H1 (cell line): ENCODE measurements at regions not wholly inside any gene's neighbourhood (a gene's known extent, or its start where the extent isn't known, plus 50 kb on each side); places are given as distances from the start of the nearest gene placed in this dataset.

Experiments
- CTCF ChIA-PET: fragments of 300-600 bp; sonication (Branson Sonifier 250); formaldehyde crosslinking; loops from one replicate; lab custom pipeline; 2021; ENCODE audit not compliant: partially characterized antibody; lab: Charles Lee
- POLR2A ChIA-PET: fragments of 300-600 bp; sonication (Branson Sonifier 250); formaldehyde crosslinking; loops from one replicate; lab custom pipeline; 2021; ENCODE audit warnings: inconsistent platforms; ENCODE audit not compliant: partially characterized antibody; lab: Charles Lee
- DNase-seq, 2 experiments: peaks; one replicate each; pipeline versions ENCODE4 v3.0.0 to v3.0.0-alpha.2; 2010 to 2022; ENCODE audit warnings: low spot score in 2 of 2, low read depth in 1 of 2, mixed read lengths in 1 of 2
- FAIRE-seq: peaks from 2 replicates; lab custom pipeline; 2011; peaks lifted over from hg19 to GRCh38; lab: Jason Lieb, UNC
- H2AFZ ChIP-seq: 2 replicates; pipeline ENCODE4 v1.8.1; 2012; ENCODE audit warnings: low read length, inconsistent platforms
- H2AK5ac ChIP-seq: 2 replicates; pipeline ENCODE4 v1.6.1; 2013; ENCODE audit warnings: low read depth, low read length
- H2BK120ac ChIP-seq: replicated peaks from 2 replicates; pipeline ENCODE3; 2013; ENCODE audit warnings: low read depth, low read length, inconsistent platforms
- H2BK12ac ChIP-seq: 2 replicates; pipeline ENCODE4 v1.6.1; 2013; ENCODE audit warnings: low read depth, low read length
- H2BK15ac ChIP-seq: 2 replicates; pipeline ENCODE4 v1.6.1; 2013; ENCODE audit warnings: low read length
- H2BK20ac ChIP-seq: 2 replicates; pipeline ENCODE4 v1.6.1; 2013; ENCODE audit warnings: low read length
- H2BK5ac ChIP-seq: 2 replicates; pipeline ENCODE4 v1.6.1; 2013; ENCODE audit warnings: low read depth, low read length
- H3K14ac ChIP-seq: 2 replicates; pipeline ENCODE4 v1.6.1; 2013; ENCODE audit warnings: inconsistent platforms; ENCODE audit not compliant: insufficient read length
- H3K18ac ChIP-seq: 2 replicates; pipeline ENCODE4 v1.6.1; 2013; ENCODE audit warnings: low read length; ENCODE audit errors: extremely low read depth
- H3K23ac ChIP-seq: 2 replicates; pipeline ENCODE4 v1.6.1; 2013; ENCODE audit warnings: inconsistent platforms; ENCODE audit not compliant: insufficient read length
- H3K23me2 ChIP-seq: 2 replicates; pipeline ENCODE4 v1.6.1; 2013; ENCODE audit warnings: low read depth, low read length
- H3K27ac ChIP-seq: 2 replicates; pipeline ENCODE4 v1.6.1; 2011; ENCODE audit warnings: low read depth, low read length, inconsistent platforms
- H3K27me3 ChIP-seq, 4 experiments: replicated peaks in 1 of 4; 1 replicate in 1 of 4; 2 replicates in 3 of 4; pipeline versions ENCODE4 v1.6.1 to v1.8.1; 2011 to 2013; ENCODE audit warnings: low read length in 3 of 4, mild to moderate bottlenecking in 3 of 4, inconsistent platforms in 2 of 4, mixed read lengths in 2 of 4, moderate library complexity in 1 of 4; ENCODE audit not compliant: control insufficient read depth in 3 of 4, insufficient read depth in 3 of 4; ENCODE audit errors: extremely low read depth in 1 of 4
- H3K36me3 ChIP-seq, 4 experiments: 2 replicates each; pipeline versions ENCODE4 v1.6.1 to v1.8.1; 2011 to 2013; ENCODE audit warnings: mild to moderate bottlenecking in 4 of 4, low read length in 3 of 4, moderate library complexity in 2 of 4, control low read depth in 1 of 4, inconsistent platforms in 1 of 4; ENCODE audit not compliant: insufficient read depth in 4 of 4, control insufficient read depth in 2 of 4
- H3K4ac ChIP-seq: replicated peaks from 2 replicates; pipeline ENCODE3; 2013; ENCODE audit warnings: low read length, low read depth, mixed read lengths, inconsistent platforms; ENCODE audit not compliant: insufficient read length
- H3K4me1 ChIP-seq, 4 experiments: replicated peaks in 1 of 4; 1 replicate in 1 of 4; 2 replicates in 3 of 4; pipeline versions ENCODE4 v1.6.1 to v1.8.1; 2011 to 2013; ENCODE audit warnings: low read length in 3 of 4, inconsistent platforms in 2 of 4, mixed read lengths in 1 of 4; ENCODE audit not compliant: insufficient read depth in 4 of 4, control insufficient read depth in 3 of 4
- H3K4me2 ChIP-seq, 2 experiments: 2 replicates each; pipeline versions ENCODE4 v1.6.1 to v1.8.1; 2011 to 2013; ENCODE audit warnings: low read depth in 2 of 2, low read length in 2 of 2, control low read depth in 1 of 2, inconsistent platforms in 1 of 2, mild to moderate bottlenecking in 1 of 2; ENCODE audit not compliant: insufficient read depth in 1 of 2
- H3K4me3 ChIP-seq, 4 experiments: fragments of 200-600, 300-600 bp in 1 of 4; sonication (generic), shearing (Covaris generic), sonication (Bioruptor Twin) in 1 of 4; 2 replicates each; pipeline versions ENCODE4 v1.5.1 to v1.8.1; 2011 to 2016; ENCODE audit warnings: low read length in 4 of 4, low read depth in 3 of 4, control low read depth in 2 of 4, inconsistent platforms in 2 of 4, mild to moderate bottlenecking in 2 of 4, mixed read lengths in 1 of 4, moderate library complexity in 1 of 4; ENCODE audit not compliant: insufficient read depth in 2 of 4; ENCODE audit errors: extremely low read depth in 1 of 4
- H3K56ac ChIP-seq: replicated peaks from 2 replicates; pipeline ENCODE3; 2013; ENCODE audit warnings: low read depth, mild to moderate bottlenecking, mixed read lengths, low read length, inconsistent platforms; ENCODE audit not compliant: insufficient read length
- H3K79me1 ChIP-seq: 2 replicates; pipeline ENCODE4 v1.6.1; 2013; ENCODE audit warnings: low read depth, low read length, control low read depth
- H3K79me2 ChIP-seq, 2 experiments: 2 replicates each; pipeline versions ENCODE4 v1.6.1 to v1.8.1; 2012 to 2013; ENCODE audit warnings: low read length in 2 of 2, mild to moderate bottlenecking in 2 of 2, inconsistent platforms in 1 of 2; ENCODE audit not compliant: insufficient read depth in 2 of 2, control insufficient read depth in 1 of 2
- H3K9ac ChIP-seq, 4 experiments: replicated peaks in 1 of 4; 1 replicate in 1 of 4; 2 replicates in 3 of 4; pipeline versions ENCODE4 v1.6.1 to v1.8.1; 2011 to 2013; ENCODE audit warnings: low read depth in 3 of 4, low read length in 3 of 4, control low read depth in 2 of 4, mild to moderate bottlenecking in 2 of 4, moderate library complexity in 2 of 4, inconsistent platforms in 1 of 4; ENCODE audit errors: extremely low read depth in 1 of 4
- H3K9me3 ChIP-seq, 2 experiments: 2 replicates each; pipeline versions ENCODE4 v1.6.1 to v1.8.1; 2012 to 2013; ENCODE audit warnings: mild to moderate bottlenecking in 2 of 2, moderate library complexity in 2 of 2, control low read depth in 1 of 2, inconsistent platforms in 1 of 2, low read depth in 1 of 2, low read length in 1 of 2, mixed read lengths in 1 of 2; ENCODE audit not compliant: insufficient read depth in 2 of 2
- H4K20me1 ChIP-seq, 2 experiments: replicated peaks in 1 of 2; 2 replicates each; pipeline versions ENCODE3 to v1.8.1; 2011 to 2013; ENCODE audit warnings: inconsistent platforms in 2 of 2, low read length in 2 of 2, mild to moderate bottlenecking in 1 of 2; ENCODE audit not compliant: insufficient read depth in 2 of 2, control insufficient read depth in 1 of 2
- H4K5ac ChIP-seq: 2 replicates; pipeline ENCODE4 v1.6.1; 2013; ENCODE audit warnings: low read length, low read depth, mixed read lengths, inconsistent platforms; ENCODE audit not compliant: insufficient read length
- H4K8ac ChIP-seq: 2 replicates; pipeline ENCODE4 v1.8.0; 2013; ENCODE audit warnings: mild to moderate bottlenecking, moderate library complexity, low read length, inconsistent platforms; ENCODE audit not compliant: insufficient read depth; ENCODE audit errors: extremely low read depth
- H4K91ac ChIP-seq: replicated peaks from 2 replicates; pipeline ENCODE3; 2013; ENCODE audit warnings: low read length, mixed read lengths, inconsistent platforms; ENCODE audit not compliant: insufficient read length
- ATF2 ChIP-seq: IDR thresholded peaks from 2 replicates; pipeline ENCODE4 v1.6.1; 2012; ENCODE audit warnings: low read length, inconsistent platforms
- BCL11A ChIP-seq, 2 experiments: IDR thresholded peaks; one replicate each; pipeline ENCODE4 v1.6.1; 2011; ENCODE audit warnings: low read depth in 2 of 2, low read length in 2 of 2, mild to moderate bottlenecking in 2 of 2
- CBX5 ChIP-seq: fragments of 300-800, 300-1000 bp; sonication (generic); IDR thresholded peaks from 2 replicates; pipeline ENCODE4 v1.7.1; 2016; ENCODE audit warnings: antibody characterized with exemption, low read length, low read depth
- GABPA ChIP-seq: IDR thresholded peaks from 2 replicates; pipeline ENCODE4 v1.6.1; 2011; ENCODE audit warnings: mild to moderate bottlenecking, low read length, moderate library complexity, borderline replicate concordance; ENCODE audit not compliant: insufficient read depth
- GTF2F1 ChIP-seq: IDR thresholded peaks from 2 replicates; pipeline ENCODE4 v1.6.1; 2012; ENCODE audit warnings: low read depth, low read length, improper control_type of control experiment, borderline replicate concordance
- MAFK ChIP-seq: IDR thresholded peaks from 2 replicates; pipeline ENCODE4 v1.6.1; 2012; ENCODE audit warnings: low read depth, mild to moderate bottlenecking, improper control_type of control experiment, low read length
- PHF8 ChIP-seq: fragments of 200-600 bp; sonication (generic); conservative IDR thresholded peaks from 2 replicates; pipeline ENCODE4 v1.7.1; 2012; ENCODE audit warnings: low read depth, mild to moderate bottlenecking, inconsistent platforms, low read length, moderate library complexity
- POU5F1 ChIP-seq: IDR thresholded peaks from 2 replicates; pipeline ENCODE4 v1.6.1; 2011; ENCODE audit warnings: low read depth, mild to moderate bottlenecking, low read length, moderate library complexity
- SIN3A ChIP-seq, 2 experiments: IDR thresholded peaks in 1 of 2; conservative IDR thresholded peaks in 1 of 2; 2 replicates each; pipeline ENCODE4 v1.6.1; 2011 to 2012; ENCODE audit warnings: low read length in 2 of 2, improper control_type of control experiment in 1 of 2, low read depth in 1 of 2, mild to moderate bottlenecking in 1 of 2
- SIRT6 ChIP-seq: IDR thresholded peaks from one replicate; pipeline ENCODE4 v1.7.1; 2012; ENCODE audit warnings: low read length, inconsistent platforms
- SUZ12 ChIP-seq: fragments of 200-600 bp; sonication (generic); IDR thresholded peaks from 2 replicates; pipeline ENCODE4 v1.6.1; 2012; ENCODE audit warnings: mild to moderate bottlenecking, inconsistent platforms, low read length, moderate library complexity, mixed read lengths
- WGBS, 2 experiments: shearing (Covaris generic) in 1 of 2; methylation state at CpG; one replicate each; pipeline versions ENCODE4 v1.1.6 to v1.1.7; 2013 to 2015; ENCODE audit warnings: low lambda C conversion rate in 2 of 2, mixed read lengths in 2 of 2, inconsistent platforms in 1 of 2, low coverage in 1 of 2, missing lambda C conversion rate in 1 of 2; ENCODE audit not compliant: insufficient replicate concordance in 2 of 2, insufficient coverage in 1 of 2, insufficient read length in 1 of 2; ENCODE audit errors: extremely low coverage in 1 of 2, missing lambda C conversion rate in 1 of 2; 5-methylcytosine and 5-hydroxymethylcytosine counted together

DNA sequence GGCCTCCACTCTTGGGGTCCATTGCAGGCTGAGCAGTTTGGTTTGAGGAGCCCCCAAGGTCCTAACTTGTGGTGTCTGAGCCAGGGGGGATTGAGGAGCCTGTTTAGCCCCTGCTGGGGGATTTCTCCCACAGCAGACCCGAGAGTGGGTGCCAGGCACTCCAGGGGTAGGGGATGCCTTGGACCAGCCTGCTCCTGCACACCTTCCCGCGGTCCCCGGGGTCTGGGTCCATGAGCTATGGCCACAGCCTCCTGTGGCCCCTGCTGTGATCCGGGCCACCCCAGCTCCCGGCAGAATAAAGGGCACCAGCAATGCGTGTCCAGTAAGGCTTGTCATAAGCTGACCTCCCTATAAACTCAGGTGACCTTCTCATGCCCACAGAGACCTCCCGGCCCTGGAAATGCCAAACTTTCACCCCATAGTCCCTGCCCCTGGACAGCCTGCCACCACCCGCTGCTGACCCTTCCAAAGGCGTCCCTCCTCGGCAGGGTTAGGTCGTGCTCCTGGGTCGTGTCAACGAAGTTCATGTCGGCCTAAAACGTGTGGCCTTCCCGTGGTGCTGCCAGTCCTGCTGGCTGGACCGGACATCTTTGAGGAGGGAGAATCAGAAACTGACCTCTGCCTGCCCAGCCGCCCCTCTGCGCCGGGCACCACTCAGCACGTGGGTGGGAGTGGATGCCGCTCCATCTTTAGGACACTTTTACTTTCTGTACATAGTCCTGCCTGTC, 137.6 kb downstream of the MRPL36 start:
- no peak overlapping the region for H3K18ac ChIP-seq
- peaks cover 0 to 17% (median 5%) of the 10 kb centered on the region in 4 experiments; a peak in 3 of 7 replicates for H3K27me3 ChIP-seq
- H3K79me1 ChIP-seq: no peaks in the 10 kb centered on the region
- DNase-seq: no peak
- FAIRE-seq: no peak
- H2BK120ac ChIP-seq: no peak overlapping the region
- peaks cover 0 to 5% (median 3%) of the 10 kb centered on the region in 4 experiments; a peak in 3 of 7 replicates for H3K4me1 ChIP-seq
- H3K4ac ChIP-seq: no peak overlapping the region
- H3K79me2 ChIP-seq: no peaks in the 10 kb centered on the region
- H2BK5ac ChIP-seq: no peak overlapping the region
- no peak overlapping the region for H2BK12ac ChIP-seq
- H3K9ac ChIP-seq: no peak overlapping the region
- no peak overlapping the region for H2BK20ac ChIP-seq
- H2BK15ac ChIP-seq: no peak overlapping the region
- no peak overlapping the region for H4K5ac ChIP-seq
- no peak overlapping the region for H3K4me3 ChIP-seq
- H3K23ac ChIP-seq: no peak overlapping the region
- ChIA-PET CTCF (no interaction called here), POLR2A (no interaction called here)
- H3K27ac ChIP-seq: no peak overlapping the region
- peaks cover 0 to 5% of the 10 kb centered on the region in 2 experiments for H4K20me1 ChIP-seq
- 91% methylated on average over 23 of the region's 23 CpGs; no CpG with 5 or more reads in 1 of the 2 experiments for WGBS, 2 experiments
- H3K56ac ChIP-seq: no peak overlapping the region
- no peak overlapping the region for H4K8ac ChIP-seq
- H3K14ac ChIP-seq: no peak overlapping the region
- H4K91ac ChIP-seq: no peak overlapping the region
- no peaks in the 10 kb centered on the region for H3K36me3 ChIP-seq
- H2AK5ac ChIP-seq: no peak overlapping the region
- H3K9me3 ChIP-seq: no peaks in the 10 kb centered on the region
- no peaks in the 10 kb centered on the region for H3K23me2 ChIP-seq
- H2AFZ ChIP-seq: no peak overlapping the region
- no peak overlapping the region for H3K4me2 ChIP-seq
- no peak for TF ChIP-seq POU5F1
- no peak for TF ChIP-seq SIRT6
- no peak for TF ChIP-seq GABPA
- no peak for TF ChIP-seq SUZ12
- no peak for TF ChIP-seq BCL11A (IDR thresholded peaks at IDR 0.05; ENCODE audit: low read depth in 2 of 2, low read length in 2 of 2)
- TF ChIP-seq ATF2: no peak
- no peak for TF ChIP-seq SIN3A (conservative IDR thresholded peaks at IDR 0.05 in 1 of 2, IDR thresholded peaks at IDR 0.05 in 1 of 2; ENCODE audit: low read depth in 1 of 2, low read length in 2 of 2)
- no peak for TF ChIP-seq GTF2F1
- TF ChIP-seq PHF8: no peak
- no peak for TF ChIP-seq MAFK
- no peak for TF ChIP-seq CBX5
